ENCODE measurements at regions not wholly inside any gene's neighbourhood (a gene's known extent, or its start where the extent isn't known, plus 50 kb on each side); places are given as distances from the start of the nearest gene placed in this dataset.

DNA sequence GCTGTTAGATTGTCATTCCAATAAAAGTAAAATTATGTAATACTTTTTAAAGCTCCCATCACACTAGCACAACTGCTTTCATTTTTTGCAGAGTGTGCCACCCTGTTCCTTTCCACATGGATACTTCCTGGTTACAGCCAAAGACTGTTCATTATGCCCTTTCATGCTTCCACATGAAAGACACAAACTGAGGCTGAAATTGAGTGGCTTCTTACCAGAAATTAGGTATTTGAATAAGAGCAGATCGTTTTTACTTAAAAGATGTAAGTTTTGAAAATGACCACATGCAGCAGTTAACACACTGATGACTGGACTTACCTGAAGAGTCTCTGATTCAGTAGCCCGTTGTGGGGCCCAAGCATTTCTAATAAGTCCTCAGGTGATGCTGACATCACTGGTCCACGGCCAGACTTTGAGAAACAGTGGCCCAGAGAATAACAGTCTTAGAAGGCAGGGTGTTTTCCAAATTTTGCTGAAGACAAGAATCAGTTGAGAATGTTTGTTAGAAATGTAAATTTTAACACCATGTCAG, 187.6 kb upstream of the DMRT1 start:
- no peak overlapping the region for H3K27ac ChIP-seq
- no peaks in the 10 kb centered on the region for H3K36me3 ChIP-seq
- no peak for DNase-seq
- peaks cover 10% of the 10 kb centered on the region for H3K4me1 ChIP-seq (ENCODE audit: insufficient read depth)
- TF ChIP-seq POLR2A (IDR thresholded peaks at IDR 0.05) (no peak), EP300 (IDR thresholded peaks at IDR 0.05) (no peak), CTCF (IDR thresholded peaks at IDR 0.05) (no peak)
- intact Hi-C loops (cut with DNase I) = no loop called here
- no peaks in the 10 kb centered on the region for H3K27me3 ChIP-seq
- H3K9me3 ChIP-seq = no peaks in the 10 kb centered on the region
- WGBS, 3 donors = 64 to 69% (median 67%) methylated on average over 3 of the region's 3 CpGs
- no peak overlapping the region for H3K4me3 ChIP-seq

DNA sequence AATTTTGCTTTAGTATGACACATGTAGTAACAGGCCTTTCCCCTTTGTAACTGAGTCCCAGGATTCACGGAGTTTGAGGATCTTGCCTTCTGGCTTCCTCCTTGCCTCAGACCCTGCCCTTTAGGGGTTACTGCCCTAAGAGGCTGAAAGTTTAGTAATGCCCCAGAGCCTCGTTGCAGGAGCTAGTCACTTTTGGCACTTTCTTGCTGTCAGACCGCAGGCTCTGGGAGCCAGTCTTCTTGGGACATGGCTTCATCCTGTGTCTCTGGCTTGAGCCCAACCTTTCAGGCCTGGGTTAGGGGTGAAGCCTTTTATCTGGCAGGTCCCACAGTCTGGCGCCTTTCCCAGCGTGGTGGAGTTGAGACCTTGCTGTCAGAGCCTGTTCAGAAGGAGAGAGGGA, 185.6 kb upstream of the DMRT1 start:
- peak in 4 of 5 donors; percentile 22 to 57 (median 39) for DNase-seq
- Histone ChIP-seq H3K4me1 (ENCODE audit: insufficient read depth) (peaks cover 10% of the 10 kb centered on the region), H3K27me3 (no peaks in the 10 kb centered on the region), H3K4me3 (no peak overlapping the region), H3K36me3 (no peaks in the 10 kb centered on the region), H3K9me3 (no peaks in the 10 kb centered on the region), H3K27ac (no peak overlapping the region)
- intact Hi-C loops (cut with DNase I) = no loop called here
- 34 to 48% (median 45%) methylated on average over 5 of the region's 5 CpGs for WGBS, 3 donors
- no peak for TF ChIP-seq CTCF (IDR thresholded peaks at IDR 0.05)

GRCh38 chr9:656926-657568, 184.4 kb upstream of the DMRT1 start:
- Histone ChIP-seq H3K27ac (no peak overlapping the region), H3K4me3 (no peak overlapping the region), H3K27me3 (no peaks in the 10 kb centered on the region), H3K36me3 (no peaks in the 10 kb centered on the region), H3K4me1 (ENCODE audit: insufficient read depth) (peaks cover 10% of the 10 kb centered on the region), H3K9me3 (no peaks in the 10 kb centered on the region)
- DNase-seq = no peak
- TF ChIP-seq POLR2A (IDR thresholded peaks at IDR 0.05) (no peak), CTCF (IDR thresholded peaks at IDR 0.05) (no peak), EP300 (IDR thresholded peaks at IDR 0.05) (no peak)
- WGBS, 3 donors = 61 to 63% (median 61%) methylated on average over 3 of the region's 3 CpGs
- intact Hi-C loops (cut with DNase I) = no loop called here

DNA sequence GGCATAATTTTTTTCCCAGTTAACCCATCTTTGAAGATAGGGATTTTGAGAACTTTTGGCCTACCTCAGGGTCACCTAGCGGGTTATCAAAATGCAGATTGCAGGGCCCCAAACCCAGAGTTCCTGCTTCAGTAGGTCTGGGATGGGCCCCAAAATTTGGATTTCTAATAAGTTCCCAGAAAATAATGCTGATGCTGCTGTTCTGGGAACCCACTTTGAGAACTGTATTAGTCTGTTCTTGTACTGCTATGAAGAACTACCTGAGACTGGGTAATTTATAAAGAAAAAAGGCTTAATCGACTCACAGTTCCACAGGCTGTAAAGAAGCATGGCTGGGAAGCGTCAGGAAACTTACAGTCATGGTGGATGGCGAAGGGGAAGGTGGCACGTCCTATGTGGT, 182.2 kb upstream of the DMRT1 start:
- Histone ChIP-seq H3K27me3 (no peaks in the 10 kb centered on the region), H3K27ac (no peak overlapping the region), H3K4me1 (ENCODE audit: insufficient read depth) (peaks cover 10% of the 10 kb centered on the region), H3K9me3 (no peaks in the 10 kb centered on the region), H3K36me3 (no peaks in the 10 kb centered on the region), H3K4me3 (no peak overlapping the region)
- DNase-seq = no peak
- intact Hi-C loops (cut with DNase I) = no loop called here
- TF ChIP-seq POLR2A (IDR thresholded peaks at IDR 0.05) (no peak), CTCF (IDR thresholded peaks at IDR 0.05) (no peak), EP300 (IDR thresholded peaks at IDR 0.05) (no peak)
- 87 to 95% (median 88%) methylated on average over 5 of the region's 5 CpGs for WGBS, 3 donors
